ENCODE measurements at regions not wholly inside any gene's neighbourhood (a gene's known extent, or its start where the extent isn't known, plus 50 kb on each side); places are given as distances from the start of the nearest gene placed in this dataset.
"Not testable (repeated sequence)": the region's sequence is repeated elsewhere in the genome, so short reads cannot be mapped to it uniquely, and the experiment has no call there.

DNA sequence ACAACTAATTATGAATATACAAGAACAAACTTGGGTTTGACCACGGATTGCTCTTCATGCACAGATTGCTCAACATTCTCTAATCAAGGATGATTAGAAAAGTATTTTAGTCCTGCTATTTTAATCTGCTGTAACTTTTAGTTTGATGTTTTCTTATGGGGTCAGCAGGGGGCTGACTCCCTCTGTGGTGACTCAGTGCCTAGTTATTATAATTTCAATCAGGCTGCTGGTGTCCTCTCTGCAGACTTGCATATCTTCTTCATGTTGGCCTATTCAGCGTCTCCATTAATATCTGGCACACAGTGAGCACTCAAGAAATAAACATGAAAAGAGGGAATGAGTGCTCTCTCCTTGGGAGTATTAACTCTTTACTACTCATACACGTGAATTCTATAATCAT, 223.8 kb upstream of the DDI1 start:
- FAIRE-seq (no peak), DNase-seq (ENCODE audit: low spot score) (no peak), ATAC-seq (no peak)
- no peak overlapping the region for H3K9ac ChIP-seq (ENCODE audit: insufficient read depth, low read depth, low read length)
- TF ChIP-seq ZHX2 (IDR thresholded peaks at IDR 0.05; ENCODE audit: low read depth) (no peak), ZHX2 (CRISPR knock-in tag; IDR thresholded peaks at IDR 0.05; ENCODE audit: borderline replicate concordance) (no peak), ZNF101 (CRISPR knock-in tag; IDR thresholded peaks at IDR 0.05; ENCODE audit: borderline replicate concordance, low read depth) (no peak), FOXK1 (CRISPR knock-in tag; IDR thresholded peaks at IDR 0.05; ENCODE audit: borderline replicate concordance, low read depth) (no peak), MLXIP (CRISPR knock-in tag; IDR thresholded peaks at IDR 0.05; ENCODE audit: borderline replicate concordance) (no peak)
- peaks cover 47% of the 10 kb centered on the region for H3K9me3 ChIP-seq (ENCODE audit: low read length)
- 2% methylated on average over 3 of the region's 3 CpGs for whole genome bisulfite sequencing (ENCODE audit: low lambda C conversion rate)
- ChIA-PET POLR2A (no interaction called here), CTCF (ENCODE audit: low intra/inter-chr PET ratio, low total read pairs) (no interaction called here)
- no peak overlapping the region for H2AFZ ChIP-seq (ENCODE audit: low read length)
- BruUV-seq (replicated peaks), result no TSS peak
- H3K4me2 ChIP-seq (ENCODE audit: low read depth, low read length), result no peak overlapping the region
- H3K79me2 ChIP-seq (ENCODE audit: insufficient read depth, low read length), result no peaks in the 10 kb centered on the region
- intact Hi-C loops (cut with micrococcal nuclease; ENCODE audit: unreplicated experiment) (no loop called here), in situ Hi-C loops (cut with HindIII; ENCODE audit: extremely low pct_ligation_motif_present, low pct_unique_long_range_greater_than_20kb) (no loop called here)
- no peak overlapping the region for H3K27ac ChIP-seq (ENCODE audit: extremely low read length, insufficient read depth, low read length)
- no peaks in the 10 kb centered on the region for H4K20me1 ChIP-seq (ENCODE audit: insufficient read depth, low read length)
- no peak overlapping the region for H3K4me3 ChIP-seq (replicated peaks in 1 of 3; ENCODE audit: insufficient read depth in 1 of 3, low read depth in 2 of 3, low read length in 3 of 3)
- no peaks in the 10 kb centered on the region for H3K36me3 ChIP-seq (replicated peaks in 1 of 2; ENCODE audit: control insufficient read depth in 1 of 2, insufficient read depth in 2 of 2, low read length in 2 of 2)
- H3K27me3 ChIP-seq (ENCODE audit: control insufficient read depth in 1 of 2, insufficient read depth in 2 of 2, low read length in 2 of 2), result no peaks in the 10 kb centered on the region
- no peaks in the 10 kb centered on the region for H3K4me1 ChIP-seq (ENCODE audit: insufficient read depth, low read length)

GRCh38 chr11:103820345-103820744, 216.1 kb upstream of the DDI1 start:
- H3K27ac ChIP-seq (ENCODE audit: extremely low read length, insufficient read depth, low read length); H4K20me1 ChIP-seq (ENCODE audit: insufficient read depth, low read length); H3K4me2 ChIP-seq (ENCODE audit: low read depth, low read length); H2AFZ ChIP-seq (ENCODE audit: low read length); H3K27me3 ChIP-seq (ENCODE audit: control insufficient read depth in 1 of 2, insufficient read depth in 2 of 2, low read length in 2 of 2); H3K9ac ChIP-seq (ENCODE audit: insufficient read depth, low read depth, low read length); H3K79me2 ChIP-seq (ENCODE audit: insufficient read depth, low read length); FAIRE-seq; POLR2A ChIA-PET; CTCF ChIA-PET (ENCODE audit: low intra/inter-chr PET ratio, low total read pairs); H3K36me3 ChIP-seq (replicated peaks in 1 of 2; ENCODE audit: control insufficient read depth in 1 of 2, insufficient read depth in 2 of 2, low read length in 2 of 2); H3K4me3 ChIP-seq (replicated peaks in 1 of 3; ENCODE audit: insufficient read depth in 1 of 3, low read depth in 2 of 3, low read length in 3 of 3); in situ Hi-C loops (cut with HindIII; ENCODE audit: extremely low pct_ligation_motif_present, low pct_unique_long_range_greater_than_20kb); DNase-seq (ENCODE audit: low spot score); intact Hi-C loops (cut with micrococcal nuclease; ENCODE audit: unreplicated experiment); BruUV-seq (replicated peaks); H3K4me1 ChIP-seq (ENCODE audit: insufficient read depth, low read length); ATAC-seq: not testable (repeated sequence)
- H3K9me3 ChIP-seq (ENCODE audit: low read length), result peaks cover 48% of the 10 kb centered on the region
- WGBS (ENCODE audit: low lambda C conversion rate), result 0% methylated on average over 3 of the region's 8 CpGs

Data from HepG2 (cell line).